K562 (cell line): ENCODE measurements at regions not wholly inside any gene's neighbourhood (a gene's known extent, or its start where the extent isn't known, plus 50 kb on each side); places are given as distances from the start of the nearest gene placed in this dataset.

Source experiments
- ATAC-seq: fragments of 200-7000 bp; cut with Tn5 transposase; 3 replicates; pipeline ENCODE4 v1.9.1; 2020; ENCODE audit warnings: moderate library complexity
- BruUV-seq: library from RNA; stranded (reverse); fragments of 400-500 nt; replicated peaks from 2 replicates; lab custom pipeline; 2021; lab: Mats Ljungman, UMichigan
- CTCF ChIA-PET: fragments of 300-600 bp; formaldehyde crosslinking; extraction: SDS; loops from one replicate; lab custom pipeline; 2021; ENCODE audit warnings: low intra/inter-chr PET ratio; lab: Yijun Ruan, JAX
- POLR2A ChIA-PET: fragments of 300-600, 350-650 bp; sonication (Branson Sonifier 250); formaldehyde crosslinking; extraction: SDS; loops from one replicate; lab custom pipeline; 2021; ENCODE audit warnings: antibody characterized with exemption, inconsistent platforms; lab: Yijun Ruan, JAX
- DNase-seq, 4 experiments: peaks; one replicate each; pipeline versions ENCODE4 v3.0.0 to v3.0.0-alpha.2; 2011 to 2018; ENCODE audit warnings: low spot score in 3 of 4, mixed read lengths in 3 of 4; ENCODE audit errors: extremely low read depth in 1 of 4
- FAIRE-seq: peaks from 2 replicates; lab custom pipeline; 2011; peaks lifted over from hg19 to GRCh38; lab: Jason Lieb, UNC
- H2AFZ ChIP-seq: 2 replicates; pipeline ENCODE4 v1.6.0; 2011; ENCODE audit warnings: low read depth, low read length, control low read depth, inconsistent platforms
- H3K27ac ChIP-seq: fragments of 200-600 bp; 3 replicates; pipeline ENCODE4 v1.8.0; 2011; ENCODE audit warnings: low read depth, mild to moderate bottlenecking, control low read depth, inconsistent platforms, low read length, moderate library complexity, mixed read lengths; ENCODE audit errors: extremely low read depth
- H3K27me3 ChIP-seq, 2 experiments: fragments of 300-600 bp in 1 of 2; 2 replicates in 1 of 2; 3 replicates in 1 of 2; pipeline versions ENCODE4 v1.6.0 to v1.8.0; 2011; ENCODE audit warnings: inconsistent platforms in 2 of 2, low read length in 2 of 2, mild to moderate bottlenecking in 1 of 2, mixed read lengths in 1 of 2, moderate library complexity in 1 of 2; ENCODE audit not compliant: control insufficient read depth in 2 of 2, insufficient read depth in 2 of 2
- H3K36me3 ChIP-seq: fragments of 300-600 bp; 3 replicates; pipeline ENCODE4 v1.8.0; 2011; ENCODE audit warnings: mild to moderate bottlenecking, low read length, inconsistent platforms; ENCODE audit not compliant: control insufficient read depth, insufficient read depth
- H3K4me1 ChIP-seq, 2 experiments: fragments of 200-600 bp in 1 of 2; replicated peaks in 1 of 2; 2 replicates in 1 of 2; 3 replicates in 1 of 2; pipeline versions ENCODE4 v1.5.1 to v1.8.0; 2011; ENCODE audit warnings: inconsistent platforms in 2 of 2, low read length in 2 of 2, mild to moderate bottlenecking in 1 of 2, mixed read lengths in 1 of 2, moderate library complexity in 1 of 2; ENCODE audit not compliant: control insufficient read depth in 2 of 2, insufficient read depth in 2 of 2
- H3K4me2 ChIP-seq: 2 replicates; pipeline ENCODE4 v1.6.1; 2011; ENCODE audit warnings: low read length, control low read depth, inconsistent platforms, mixed read lengths; ENCODE audit not compliant: insufficient read depth
- H3K4me3 ChIP-seq: fragments of 200-600 bp; sonication (generic), shearing (Covaris generic); 2 replicates; pipeline ENCODE4 v1.5.1; 2016; ENCODE audit warnings: control low read depth, inconsistent platforms
- H3K79me2 ChIP-seq: fragments of 200-600 bp; 3 replicates; pipeline ENCODE4 v1.8.0; 2011; ENCODE audit warnings: low read length, inconsistent platforms; ENCODE audit not compliant: control insufficient read depth, insufficient read depth
- H3K9ac ChIP-seq, 2 experiments: 2 replicates each; pipeline versions ENCODE4 v1.6.0 to v1.6.1; 2011; ENCODE audit warnings: low read depth in 2 of 2, low read length in 2 of 2, control low read depth in 1 of 2, inconsistent platforms in 1 of 2, mild to moderate bottlenecking in 1 of 2, mixed read lengths in 1 of 2; ENCODE audit not compliant: insufficient read depth in 1 of 2
- H3K9me1 ChIP-seq: one replicate; pipeline ENCODE4 v1.6.0; 2011; ENCODE audit warnings: inconsistent platforms, mild to moderate bottlenecking, low read length, moderate library complexity; ENCODE audit not compliant: control insufficient read depth, insufficient read depth
- H3K9me3 ChIP-seq: replicated peaks from 2 replicates; pipeline ENCODE4 v1.5.1; 2011; ENCODE audit warnings: low read depth, low read length, inconsistent platforms; ENCODE audit not compliant: control insufficient read depth, insufficient read depth
- H4K20me1 ChIP-seq: replicated peaks from 2 replicates; pipeline ENCODE4 v1.6.1; 2011; ENCODE audit warnings: low read length, inconsistent platforms, mixed read lengths; ENCODE audit not compliant: control insufficient read depth, insufficient read depth
- CBX2 ChIP-seq: fragments of 200-600 bp; sonication (generic); IDR thresholded peaks from one replicate; pipeline ENCODE4 v1.6.1; 2012; ENCODE audit warnings: mild to moderate bottlenecking, low read length, inconsistent platforms; ENCODE audit not compliant: insufficient read depth, poor library complexity, severe bottlenecking
- CUX1 ChIP-seq: fragments of 200-800 bp; sonication (Bioruptor generic); IDR thresholded peaks from 2 replicates; pipeline ENCODE4 v1.6.1; 2016; ENCODE audit warnings: missing genetic modification characterization, missing compliant biosample characterization
- ETS2 ChIP-seq: IDR thresholded peaks from 2 replicates; pipeline ENCODE4 v1.6.1; 2016; ENCODE audit warnings: borderline replicate concordance, missing genetic modification characterization, mild to moderate bottlenecking, moderate library complexity, missing compliant biosample characterization; ENCODE audit not compliant: poor library complexity, severe bottlenecking
- HDAC1 ChIP-seq, 2 experiments: fragments of 450-650 bp; IDR thresholded peaks; 2 replicates each; pipeline ENCODE4 v1.6.1; 2016 to 2017; ENCODE audit warnings: inconsistent platforms in 1 of 2, mild to moderate bottlenecking in 1 of 2, moderate library complexity in 1 of 2
- LCOR ChIP-seq: sonication (generic); formaldehyde crosslinking; IDR thresholded peaks from 2 replicates; pipeline ENCODE4 v1.8.0; 2022; ENCODE audit warnings: mild to moderate bottlenecking, missing genetic modification reagents
- MYNN ChIP-seq, 2 experiments: sonication (generic); formaldehyde crosslinking in 1 of 2; IDR thresholded peaks; 2 replicates each; pipeline versions ENCODE4 v1.5.0 to v1.6.1; 2016 to 2020; ENCODE audit warnings: antibody characterized with exemption in 1 of 2, missing genetic modification reagents in 1 of 2
- NFE2L1 ChIP-seq: fragments of 450-650 bp; IDR thresholded peaks from 2 replicates; pipeline ENCODE4 v1.6.1; 2016; ENCODE audit warnings: missing genetic modification characterization, low read depth, mild to moderate bottlenecking, missing compliant biosample characterization, moderate library complexity, borderline replicate concordance
- POLR3A ChIP-seq: IDR thresholded peaks from 2 replicates; pipeline ENCODE4 v1.6.1; 2011; ENCODE audit warnings: borderline replicate concordance, mild to moderate bottlenecking, moderate library complexity; ENCODE audit not compliant: insufficient read length, insufficient read depth; ENCODE audit errors: extremely low read depth
- PTBP1 ChIP-seq: fragments of 200-400 bp; formaldehyde crosslinking; IDR thresholded peaks from 2 replicates; pipeline ENCODE4 v1.6.1; 2017; ENCODE audit warnings: low read depth, low read length
- XRCC3 ChIP-seq: fragments of 450-650 bp; IDR thresholded peaks from 2 replicates; pipeline ENCODE4 v1.6.1; 2017; ENCODE audit warnings: mild to moderate bottlenecking, moderate library complexity
- ZBED1 ChIP-seq: IDR thresholded peaks from 2 replicates; pipeline ENCODE4 v1.6.1; 2014
- ZNF124 ChIP-seq: sonication (generic); formaldehyde crosslinking; IDR thresholded peaks from 2 replicates; pipeline ENCODE4 v1.8.1; 2022; ENCODE audit warnings: missing genetic modification reagents
- ZNF41 ChIP-seq: fragments of 250-450 bp; sonication (Bioruptor Pico); conservative IDR thresholded peaks from 2 replicates; pipeline ENCODE4 v1.4.0; 2020; ENCODE audit warnings: mild to moderate bottlenecking
- ZNF583 ChIP-seq: fragments of 250-450 bp; sonication (Bioruptor Pico); IDR thresholded peaks from 2 replicates; pipeline ENCODE4 v1.4.0; 2020
- WGBS: fragments of 100-300 bp; shearing (Covaris generic); methylation state at CpG from one replicate; pipeline ENCODE4 v1.1.6; 2016; ENCODE audit warnings: low coverage, mixed read lengths; ENCODE audit not compliant: insufficient coverage; ENCODE audit errors: missing lambda C conversion rate; 5-methylcytosine and 5-hydroxymethylcytosine counted together
- in situ Hi-C: fragments of 300-500 bp; cut with MboI; formaldehyde crosslinking; loops from 4 replicates; pipeline ENCODE4 v1.15.0; 2018; ENCODE audit warnings: inconsistent platforms, mixed read lengths
- intact Hi-C: fragments of 100-400 bp; cut with micrococcal nuclease; formaldehyde crosslinking; loops from 2 replicates; pipeline ENCODE4 v1.14.2; 2022
- TF ChIP-seq, protein P1 (sequence below): IDR thresholded peaks from 2 replicates; pipeline ENCODE4 v1.6.1; 2012; ENCODE audit warnings: low read depth, low read length, improper control_type of control experiment, borderline replicate concordance

DNA sequence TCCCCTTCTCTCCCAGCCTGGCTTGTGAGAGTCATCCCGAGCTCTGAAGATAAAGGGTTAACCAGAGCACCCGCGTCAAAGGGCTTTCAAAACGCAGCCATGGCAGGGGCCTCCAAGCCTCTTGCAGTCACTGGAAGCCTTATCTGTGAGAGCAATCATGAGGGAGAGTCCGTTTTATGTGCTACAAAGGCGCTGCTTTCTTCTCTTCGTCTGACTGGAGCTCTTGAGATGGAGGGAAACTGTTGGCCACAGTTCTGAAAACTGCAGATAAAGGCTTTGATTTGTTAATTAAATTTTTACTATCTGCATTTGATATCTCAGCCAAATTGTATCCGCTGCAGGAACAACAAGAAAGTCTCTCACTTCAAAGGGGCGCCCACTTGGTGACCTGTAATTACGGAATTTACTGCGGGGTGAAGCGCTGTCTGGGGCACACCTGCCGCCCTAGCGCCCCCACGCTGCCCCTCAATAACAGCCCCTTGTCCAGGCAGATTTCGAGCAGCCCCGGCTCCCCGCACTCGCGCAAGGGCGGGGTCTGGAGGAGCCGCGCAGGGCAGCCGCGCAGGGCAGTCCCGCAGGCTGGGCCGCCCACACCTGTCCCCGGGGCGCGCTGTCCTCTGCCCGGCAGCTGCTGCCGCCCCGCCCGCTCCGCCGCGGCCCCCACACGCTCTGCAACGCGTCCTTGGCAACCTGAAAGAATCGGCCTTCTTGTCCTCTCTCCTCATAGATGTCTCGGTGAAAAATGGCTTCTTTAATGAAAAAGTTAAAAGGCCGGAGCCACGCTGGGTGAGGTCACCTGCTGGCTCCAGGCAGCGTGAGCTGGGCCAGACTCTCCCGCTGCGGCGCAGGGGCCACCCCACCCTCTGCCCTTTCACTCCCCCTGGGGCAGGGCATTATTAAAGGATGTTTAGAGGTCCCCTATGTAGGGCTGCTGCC, 217.9 kb downstream of the VAPA start:
- CTCF ChIA-PET: no interaction called here
- peak; percentile 52 for ATAC-seq

More for the DNA sequence above, 217.9 kb downstream of the VAPA start:
- Histone ChIP-seq H3K9me3 (no peaks in the 10 kb centered on the region), H3K4me3 (no peak overlapping the region), H3K9ac (peak overlapping the region in 1 of 2 experiments; percentile 7; a peak in 1 of 4 replicates), H3K27ac (no peak overlapping the region), H3K4me2 (no peak overlapping the region), H3K4me1 (peaks cover 0 to 7% of the 10 kb centered on the region in 2 experiments; a peak in 2 of 5 replicates), H3K27me3 (peaks cover 37 to 51% of the 10 kb centered on the region in 2 experiments), H4K20me1 (no peaks in the 10 kb centered on the region), H3K79me2 (no peaks in the 10 kb centered on the region), H3K36me3 (no peaks in the 10 kb centered on the region), H3K9me1 (no peaks in the 10 kb centered on the region), H2AFZ (no peak overlapping the region)
- in situ Hi-C loops (no loop called here), intact Hi-C loops (no loop called here)
- under 1% methylated on average over 48 of the region's 48 CpGs for WGBS
- POLR2A ChIA-PET: interaction anchor here (0.6 to 0.9 kb wide), 3 partner anchors 9 to 112 kb away, joined by 3 read pairs; no protein-coding TSS in a partner anchor
- DNase-seq (no peak), FAIRE-seq (no peak)
- no TSS peak for BruUV-seq
- no peak for TF ChIP-seq ETS2
- TF ChIP-seq PTBP1: no peak
- no peak for TF ChIP-seq MYNN (IDR thresholded peaks at IDR 0.05)
- TF ChIP-seq MYNN (CRISPR knock-in tag; IDR thresholded peaks at IDR 0.05): no peak
- TF ChIP-seq CBX2: no peak
- TF ChIP-seq ZNF583 (CRISPR knock-in tag): no peak
- no peak for TF ChIP-seq ZNF41
- no peak for TF ChIP-seq ZBED1
- TF ChIP-seq HDAC1 (IDR thresholded peaks at IDR 0.05): no peak
- TF ChIP-seq ZNF124: no peak
- TF ChIP-seq LCOR (CRISPR knock-in tag): no peak
- TF ChIP-seq XRCC3: no peak
- TF ChIP-seq CUX1 (CRISPR knock-in tag): no peak
- TF ChIP-seq NFE2L1: no peak
- TF ChIP-seq, protein P1, sequence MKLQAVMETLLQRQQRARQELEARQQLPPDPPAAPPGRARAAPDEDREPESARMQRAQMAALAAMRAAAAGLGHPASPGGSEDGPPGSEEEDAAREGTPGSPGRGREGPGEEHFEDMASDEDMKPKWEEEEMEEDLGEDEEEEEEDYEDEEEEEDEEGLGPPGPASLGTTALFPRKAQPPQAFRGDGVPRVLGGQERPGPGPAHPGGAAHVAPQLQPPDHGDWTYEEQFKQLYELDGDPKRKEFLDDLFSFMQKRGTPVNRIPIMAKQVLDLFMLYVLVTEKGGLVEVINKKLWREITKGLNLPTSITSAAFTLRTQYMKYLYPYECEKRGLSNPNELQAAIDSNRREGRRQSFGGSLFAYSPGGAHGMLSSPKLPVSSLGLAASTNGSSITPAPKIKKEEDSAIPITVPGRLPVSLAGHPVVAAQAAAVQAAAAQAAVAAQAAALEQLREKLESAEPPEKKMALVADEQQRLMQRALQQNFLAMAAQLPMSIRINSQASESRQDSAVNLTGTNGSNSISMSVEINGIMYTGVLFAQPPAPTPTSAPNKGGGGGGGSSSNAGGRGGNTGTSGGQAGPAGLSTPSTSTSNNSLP: no peak
- TF ChIP-seq POLR3A: no peak
- TF ChIP-seq, all 486 proteins: peak for 0
